H7 (cell line): ENCODE measurements at regions not wholly inside any gene's neighbourhood (a gene's known extent, or its start where the extent isn't known, plus 50 kb on each side); places are given as distances from the start of the nearest gene placed in this dataset.
"Not testable (repeated sequence)": the region's sequence is repeated elsewhere in the genome, so short reads cannot be mapped to it uniquely, and the experiment has no call there.

Experiments
- DNase-seq: peaks from one replicate; pipeline ENCODE4 v3.0.0; 2012
- H3K27me3 ChIP-seq: 2 replicates; pipeline ENCODE4 v1.6.0; 2011; ENCODE audit warnings: mild to moderate bottlenecking, low read length; ENCODE audit not compliant: control insufficient read depth, insufficient read depth
- H3K36me3 ChIP-seq: replicated peaks from 2 replicates; pipeline ENCODE4 v1.5.1; 2011; ENCODE audit warnings: low read length; ENCODE audit not compliant: control insufficient read depth, insufficient read depth
- H3K4me3 ChIP-seq: 2 replicates; pipeline ENCODE4 v1.5.1; 2011; ENCODE audit warnings: low read depth, mild to moderate bottlenecking, control low read depth, low read length, moderate library complexity; ENCODE audit not compliant: insufficient read depth

DNA sequence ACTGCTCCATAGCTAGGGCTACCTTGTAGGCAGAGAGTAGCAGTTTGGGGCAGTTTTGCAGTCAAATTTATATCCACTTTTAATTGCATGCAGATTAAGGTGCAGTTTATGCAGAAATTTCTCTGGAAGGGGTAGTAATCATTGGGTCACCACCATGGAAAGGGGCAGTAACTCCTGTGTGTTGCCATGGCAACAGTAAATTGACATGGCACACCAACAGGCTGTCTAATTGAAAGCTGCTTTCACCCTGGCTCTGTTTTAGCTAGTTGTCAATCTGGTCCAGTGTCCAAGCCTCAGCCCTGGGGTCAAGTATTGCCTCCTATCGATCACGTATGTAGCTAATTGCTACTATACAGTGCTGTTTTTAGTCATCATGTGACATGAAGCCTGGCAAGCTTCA, 786.1 kb upstream of the CNTN5 start:
- H3K36me3 ChIP-seq, result no peaks in the 10 kb centered on the region
- no peaks in the 10 kb centered on the region for H3K27me3 ChIP-seq
- no peak overlapping the region for H3K4me3 ChIP-seq
- no peak for DNase-seq

DNA sequence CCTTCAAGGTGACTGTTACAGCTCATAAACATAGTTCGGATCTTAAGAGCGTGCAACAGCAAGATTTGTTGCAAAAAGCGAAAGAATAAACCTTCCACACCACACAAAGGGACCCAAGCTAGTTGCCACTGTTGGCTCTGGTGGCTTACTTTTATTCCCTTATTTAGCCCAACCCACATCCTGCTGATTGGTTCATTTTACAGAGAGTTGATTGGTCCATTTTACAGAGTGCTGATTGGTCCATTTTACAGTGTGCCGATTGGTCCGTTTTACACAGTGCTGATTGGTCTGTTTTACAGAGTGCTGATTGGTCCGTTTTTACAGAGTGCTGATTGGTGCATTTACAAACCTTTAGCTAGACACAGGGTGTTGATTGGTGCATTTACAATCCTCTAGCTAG, 776.9 kb upstream of the CNTN5 start:
- Histone ChIP-seq H3K27me3 (no peaks in the 10 kb centered on the region), H3K4me3 (no peak overlapping the region), H3K36me3 (no peaks in the 10 kb centered on the region)
- DNase-seq, result no peak

DNA sequence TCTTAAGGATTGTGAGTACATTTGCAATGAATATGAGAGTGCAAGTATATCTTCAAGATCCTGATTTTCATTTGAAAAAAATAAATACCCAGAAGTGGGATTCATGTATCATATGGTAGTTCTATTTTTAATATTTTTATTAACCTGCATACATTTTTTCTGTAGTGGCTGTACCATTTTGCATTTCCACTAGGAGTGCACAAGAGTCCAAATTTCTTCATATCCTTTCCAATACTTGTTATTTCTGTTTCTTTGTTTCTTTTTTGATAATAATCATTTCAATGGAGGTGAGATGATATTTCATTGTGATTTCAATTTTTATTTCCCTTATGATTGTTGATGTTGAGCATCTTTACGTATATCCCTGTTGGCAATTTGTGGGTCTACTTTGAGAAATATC, 759.8 kb upstream of the CNTN5 start:
- no peaks in the 10 kb centered on the region for H3K27me3 ChIP-seq
- no peak for DNase-seq
- no peak overlapping the region for H3K4me3 ChIP-seq
- H3K36me3 ChIP-seq, result no peaks in the 10 kb centered on the region

DNA sequence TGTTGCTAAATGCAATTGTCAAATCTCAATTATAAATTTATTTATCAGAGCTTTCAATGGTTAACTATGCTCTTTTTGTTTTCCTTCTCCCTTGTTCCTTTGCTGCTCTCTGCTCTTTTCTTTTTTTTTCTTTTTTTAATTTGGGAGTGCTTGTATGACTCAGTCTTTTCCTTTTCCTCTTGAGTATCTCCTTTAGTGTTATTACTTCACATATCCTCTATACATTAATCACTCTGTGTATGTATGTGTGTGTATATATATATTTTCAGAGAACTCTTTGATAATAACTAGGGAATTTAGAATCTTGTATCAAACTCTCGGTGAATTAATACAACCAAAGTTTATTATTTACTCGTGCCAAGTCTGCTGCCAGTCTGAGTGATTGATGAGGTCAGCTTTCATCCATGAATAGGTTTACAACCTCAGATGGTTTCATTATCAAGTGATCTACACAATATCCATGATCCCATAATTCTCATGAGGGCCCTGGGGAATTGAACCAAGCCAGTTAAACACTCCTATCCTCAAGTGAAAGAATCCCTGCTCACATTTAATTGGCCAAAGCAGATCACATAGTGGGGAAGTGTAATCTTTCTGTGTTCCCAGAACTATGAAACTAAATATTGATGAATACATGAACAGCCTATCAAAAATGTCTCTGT, 743.4 kb upstream of the CNTN5 start:
- H3K27me3 ChIP-seq, result no peaks in the 10 kb centered on the region
- H3K36me3 ChIP-seq, result no peaks in the 10 kb centered on the region
- H3K4me3 ChIP-seq, result no peak overlapping the region
- DNase-seq, result no peak

DNA sequence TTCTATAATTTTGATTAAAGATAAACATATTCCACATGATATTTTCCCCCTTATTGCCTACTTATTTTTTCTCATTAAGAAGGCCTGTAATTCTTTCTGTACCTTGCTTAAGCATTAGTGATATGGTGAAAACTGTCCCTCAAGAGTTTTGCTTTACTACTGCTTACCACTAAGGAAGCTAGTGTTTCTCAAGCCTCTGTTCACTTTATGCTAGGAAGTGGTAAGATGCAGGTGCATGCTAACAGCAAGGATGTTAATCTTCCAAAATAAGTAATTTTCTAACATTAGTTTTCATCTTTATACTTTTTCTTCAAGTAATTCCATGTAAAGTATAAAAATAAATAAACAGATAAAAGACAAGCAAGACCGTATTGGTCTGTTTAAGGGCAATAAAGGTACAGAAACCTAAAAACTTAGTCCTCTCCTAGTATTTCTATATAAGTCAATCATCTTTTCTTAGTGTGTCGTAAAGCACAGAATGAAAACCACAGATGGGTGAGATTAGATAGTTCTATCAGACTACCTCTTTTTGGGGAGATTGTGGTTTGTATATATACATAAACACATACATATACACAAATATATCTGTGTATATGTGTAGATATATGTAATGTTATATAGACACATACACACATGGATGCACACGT, 731.0 kb upstream of the CNTN5 start:
- no peak for DNase-seq
- no peaks in the 10 kb centered on the region for H3K27me3 ChIP-seq

DNA sequence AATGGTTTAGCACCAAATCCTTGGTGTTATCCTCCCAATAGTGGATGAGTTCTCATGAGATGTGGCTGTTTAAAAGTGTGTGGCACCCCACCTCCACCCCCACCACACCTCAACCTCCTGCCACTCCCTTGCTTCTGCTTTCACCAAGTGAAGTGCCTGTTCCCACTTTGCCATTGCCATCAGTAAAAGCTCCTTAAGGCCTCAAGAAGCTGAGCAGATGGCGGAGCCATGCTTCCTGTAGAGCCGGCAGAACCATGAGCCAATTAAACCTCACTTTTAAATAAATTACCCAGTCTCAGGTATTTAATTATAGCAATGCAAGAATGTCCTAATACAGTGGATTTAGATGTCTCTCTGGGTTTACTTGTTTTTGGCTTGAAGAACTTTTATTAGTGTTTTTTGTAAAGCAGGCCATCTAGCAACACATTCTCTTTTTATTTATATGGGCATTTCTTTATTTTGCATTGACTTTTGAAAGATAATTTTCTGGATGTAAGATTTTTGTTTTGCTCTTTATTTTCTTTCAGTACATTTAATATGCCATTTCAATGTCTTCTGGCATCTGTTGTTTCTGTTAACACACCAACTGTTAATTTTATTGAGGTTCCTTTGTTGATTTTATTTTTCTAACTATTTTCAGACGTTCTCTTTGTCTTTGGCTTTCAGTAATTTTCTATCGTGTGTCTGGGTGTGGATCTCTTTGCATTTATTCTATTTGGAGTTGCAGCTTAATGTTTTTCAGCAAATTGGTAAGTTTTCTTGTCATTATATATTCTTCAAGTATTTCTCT, 724.5 kb upstream of the CNTN5 start:
- no peaks in the 10 kb centered on the region for H3K36me3 ChIP-seq
- H3K4me3 ChIP-seq, result no peak overlapping the region
- H3K27me3 ChIP-seq, result no peaks in the 10 kb centered on the region
- no peak for DNase-seq

More for the DNA sequence above, 731.0 kb upstream of the CNTN5 start:
- Histone ChIP-seq H3K36me3 (no peaks in the 10 kb centered on the region), H3K4me3 (no peak overlapping the region)

DNA sequence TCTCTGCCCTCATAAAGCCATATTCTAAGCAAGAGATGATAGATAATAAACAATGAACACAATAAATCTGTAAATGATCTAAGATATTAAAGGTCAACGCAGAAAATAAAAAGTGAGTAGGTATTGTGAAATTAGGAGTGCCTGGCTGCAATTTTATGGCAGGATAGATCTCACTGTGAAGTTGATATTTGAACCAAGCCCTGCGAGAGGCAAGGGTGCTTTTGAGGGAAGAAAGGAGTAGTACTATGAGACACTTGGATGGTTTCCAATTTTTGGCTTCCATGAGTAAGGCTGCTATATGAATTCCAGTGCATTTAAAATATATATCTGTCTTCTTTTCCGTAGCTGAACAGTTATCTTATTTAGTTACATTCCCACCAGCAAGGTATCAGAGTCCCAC, 720.0 kb upstream of the CNTN5 start:
- no peaks in the 10 kb centered on the region for H3K36me3 ChIP-seq
- H3K27me3 ChIP-seq, result no peaks in the 10 kb centered on the region
- no peak for DNase-seq
- no peak overlapping the region for H3K4me3 ChIP-seq

DNA sequence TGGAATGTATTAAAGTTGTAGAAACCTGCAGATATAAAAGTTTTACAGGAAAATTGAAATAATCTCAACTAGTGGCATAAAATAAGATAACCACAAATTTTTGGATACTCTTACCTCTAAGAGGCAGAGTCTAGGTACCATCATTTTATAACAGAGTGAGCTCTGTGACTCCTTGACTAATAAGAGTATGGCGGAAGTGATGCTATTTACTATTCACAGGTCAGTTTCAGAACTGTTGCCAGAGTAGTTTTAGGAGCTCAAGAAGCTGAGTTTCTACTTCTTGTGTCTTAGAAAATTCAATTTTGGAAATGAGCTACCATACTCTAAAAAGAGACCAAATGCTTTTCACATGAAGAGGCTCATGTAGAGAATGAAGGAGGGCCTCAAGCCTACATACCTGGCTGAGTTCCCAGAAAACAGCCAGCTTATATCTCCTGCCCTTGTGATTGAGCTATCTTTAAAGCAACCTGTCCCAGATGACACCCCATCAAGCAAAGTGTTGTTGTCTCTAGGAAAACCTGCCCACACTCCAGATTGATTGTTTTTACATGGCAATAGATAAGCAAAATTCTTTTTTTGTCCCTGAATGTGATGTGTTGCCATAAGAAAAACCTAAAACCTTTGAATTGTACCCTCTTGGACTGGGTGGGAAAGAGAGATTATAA, 712.8 kb upstream of the CNTN5 start:
- H3K27me3 ChIP-seq, result no peaks in the 10 kb centered on the region
- H3K36me3 ChIP-seq, result no peaks in the 10 kb centered on the region
- DNase-seq, result no peak
- H3K4me3 ChIP-seq, result no peak overlapping the region

DNA sequence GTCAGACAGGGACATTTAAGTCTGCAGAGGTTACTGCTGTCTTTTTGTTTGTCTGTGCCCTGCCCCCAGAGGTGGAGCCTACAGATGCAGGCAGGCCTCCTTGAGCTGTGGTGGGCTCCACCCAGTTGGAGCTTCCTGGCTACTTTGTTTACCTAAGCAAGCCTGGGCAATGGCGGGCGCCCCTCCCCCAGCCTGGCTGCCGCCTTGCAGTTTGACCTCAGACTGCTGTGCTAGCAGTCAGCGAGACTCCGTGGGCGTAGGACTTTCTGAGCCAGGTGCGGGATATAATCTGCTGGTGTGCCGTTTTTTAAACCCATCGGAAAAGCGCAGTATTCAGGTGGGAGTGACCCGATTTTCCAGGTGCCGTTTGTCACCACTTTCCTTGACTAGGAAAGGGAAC, 690.4 kb upstream of the CNTN5 start:
- DNase-seq, H3K36me3 ChIP-seq, H3K4me3 ChIP-seq, H3K27me3 ChIP-seq: not testable (repeated sequence)

DNA sequence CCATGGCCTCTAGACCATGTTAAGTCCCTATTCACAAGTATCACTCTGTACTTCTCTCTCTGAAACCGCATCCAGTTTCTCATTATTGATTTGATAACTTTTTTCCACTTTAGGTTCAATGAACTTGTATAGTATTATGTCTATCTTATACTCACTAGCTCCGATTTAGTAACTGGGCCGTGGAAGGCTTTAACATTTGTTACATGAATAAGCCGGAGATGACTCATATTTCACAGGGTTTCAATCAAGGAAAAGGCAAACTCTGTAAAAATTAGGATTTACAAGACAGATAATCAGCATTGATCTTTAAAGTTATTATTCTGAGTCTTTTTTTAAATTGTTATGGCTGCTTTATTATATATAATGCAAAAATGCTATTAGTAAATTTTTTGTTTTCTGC, 662.2 kb upstream of the CNTN5 start:
- DNase-seq, result no peak
- Histone ChIP-seq H3K4me3 (no peak overlapping the region), H3K27me3 (no peaks in the 10 kb centered on the region), H3K36me3 (no peaks in the 10 kb centered on the region)

DNA sequence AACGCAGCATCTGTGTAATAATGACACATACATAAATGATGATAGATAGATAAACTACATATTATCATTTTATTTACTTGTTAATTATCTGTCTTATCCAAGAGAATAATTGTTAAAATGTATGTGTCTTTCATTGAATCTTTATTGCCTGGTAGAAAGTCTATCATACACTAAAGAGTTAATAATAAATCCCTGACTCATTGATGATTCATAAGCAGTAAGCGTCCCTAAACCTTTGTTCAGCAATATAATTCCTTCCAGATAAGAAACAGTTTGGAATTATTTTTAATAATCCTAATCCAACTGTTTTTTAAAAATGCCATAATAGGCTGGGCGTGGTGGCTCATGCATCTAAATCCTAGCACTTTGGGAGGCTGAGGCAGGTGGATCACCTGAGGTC, 655.6 kb upstream of the CNTN5 start:
- H3K4me3 ChIP-seq, result no peak overlapping the region
- DNase-seq, result no peak
- H3K36me3 ChIP-seq, result no peaks in the 10 kb centered on the region
- H3K27me3 ChIP-seq, result no peaks in the 10 kb centered on the region

DNA sequence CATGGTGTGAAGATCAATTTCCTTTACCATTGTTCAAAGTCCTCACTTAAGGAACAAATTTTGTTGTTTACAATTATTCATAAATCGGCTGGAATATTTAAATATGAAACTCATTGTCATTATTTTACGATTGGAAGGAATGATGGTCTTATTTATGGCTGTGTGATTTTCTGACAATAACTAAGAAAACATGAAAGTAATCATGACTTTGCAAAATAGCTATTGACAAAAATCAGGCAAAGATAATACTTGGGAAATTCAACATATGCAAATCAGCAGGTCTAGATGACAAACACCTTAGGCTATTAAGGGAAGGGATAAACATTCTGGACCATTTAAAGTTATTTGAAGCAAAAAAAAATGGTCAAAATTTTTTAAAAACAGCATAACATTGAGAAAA, 654.8 kb upstream of the CNTN5 start:
- no peak for DNase-seq

DNA sequence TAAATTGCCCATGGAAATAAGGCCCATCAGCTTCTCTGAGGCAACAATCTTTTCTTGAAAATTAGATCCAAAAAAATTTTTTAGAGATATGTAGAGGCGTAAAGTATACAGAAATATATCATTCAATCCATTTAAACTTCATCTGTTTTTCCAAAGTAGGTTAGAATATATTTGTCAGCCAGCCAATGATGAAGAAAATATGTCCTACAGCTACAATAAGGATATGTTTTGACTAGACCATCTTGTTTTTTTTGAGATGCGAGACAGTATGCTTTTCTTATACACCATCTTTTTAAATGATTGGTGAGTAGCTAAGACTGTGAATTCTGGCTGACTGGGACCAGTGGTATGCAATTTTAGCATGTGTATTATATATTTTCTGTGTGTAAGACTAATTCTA, 630.4 kb upstream of the CNTN5 start:
- H3K4me3 ChIP-seq, result no peak overlapping the region

More for the DNA sequence above, 654.8 kb upstream of the CNTN5 start:
- Histone ChIP-seq H3K36me3 (no peaks in the 10 kb centered on the region), H3K27me3 (no peaks in the 10 kb centered on the region), H3K4me3 (no peak overlapping the region)

DNA sequence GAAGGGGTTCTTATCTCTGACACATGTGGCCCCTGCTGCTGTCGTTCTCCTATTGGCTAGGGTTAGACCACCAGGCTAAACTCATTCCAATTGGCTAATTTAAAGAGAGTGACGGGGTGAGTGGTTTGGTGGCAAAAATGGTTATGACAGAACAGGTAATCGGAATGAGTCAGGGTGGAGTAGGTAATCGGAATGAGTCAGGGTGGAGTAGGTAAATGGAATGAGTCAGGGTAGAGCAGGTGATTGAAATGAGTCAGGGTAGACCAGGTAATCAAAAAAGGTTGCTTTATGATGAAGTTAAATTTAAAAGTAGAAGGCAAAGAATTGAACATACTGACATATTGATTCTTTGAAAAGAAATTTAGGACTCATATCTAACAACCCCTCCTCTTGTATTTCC, 626.2 kb upstream of the CNTN5 start:
- H3K4me3 ChIP-seq, H3K36me3 ChIP-seq, DNase-seq, H3K27me3 ChIP-seq: not testable (repeated sequence)

More for the DNA sequence above, 630.4 kb upstream of the CNTN5 start:
- Histone ChIP-seq H3K27me3 (no peaks in the 10 kb centered on the region), H3K36me3 (no peaks in the 10 kb centered on the region)
- DNase-seq, result no peak

DNA sequence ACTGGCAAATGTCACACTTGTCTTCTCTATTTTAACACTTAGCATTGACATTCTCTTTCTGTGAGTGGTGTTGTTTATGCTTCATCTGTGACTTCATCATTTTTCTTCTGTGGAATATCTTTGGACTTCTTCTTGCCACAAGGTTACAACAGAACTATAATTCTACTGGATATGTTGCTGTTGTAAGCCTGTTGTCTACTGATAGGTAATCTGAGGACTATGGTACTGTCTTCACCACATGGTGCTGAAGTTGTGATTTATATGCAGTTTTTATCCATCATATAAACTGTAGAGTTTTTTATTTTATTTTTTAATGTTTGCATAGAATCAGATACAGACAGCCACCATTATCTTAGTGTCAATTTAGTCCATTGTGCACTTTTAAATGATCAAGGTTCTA, 622.2 kb upstream of the CNTN5 start:
- no peak for DNase-seq
- Histone ChIP-seq H3K27me3 (no peaks in the 10 kb centered on the region), H3K36me3 (no peaks in the 10 kb centered on the region), H3K4me3 (no peak overlapping the region)
